Astrocyte (in vitro differentiated cells and primary cell): ENCODE measurements at regions not wholly inside any gene's neighbourhood (a gene's known extent, or its start where the extent isn't known, plus 50 kb on each side); places are given as distances from the start of the nearest gene placed in this dataset.
A peak's percentile ranks its signal among the peaks of the same experiment; 100 is the strongest.

Experiments used
- DNase-seq: peaks from one replicate; pipeline ENCODE4 v3.0.0-alpha.2; 2010; ENCODE audit warnings: low read depth
- FAIRE-seq: peaks from 2 replicates; lab custom pipeline; 2011; peaks lifted over from hg19 to GRCh38; lab: Jason Lieb, UNC
- H2AFZ ChIP-seq: 2 replicates; pipeline ENCODE4 v1.6.0; 2012; ENCODE audit warnings: low read depth, low read length, inconsistent platforms
- H3K27ac ChIP-seq: 2 replicates; pipeline ENCODE4 v1.5.1; 2011; ENCODE audit warnings: low read depth, low read length, inconsistent platforms
- H3K27me3 ChIP-seq: 2 replicates; pipeline ENCODE4 v1.6.0; 2011; ENCODE audit warnings: low read length, inconsistent platforms; ENCODE audit not compliant: insufficient read depth
- H3K36me3 ChIP-seq: 2 replicates; pipeline ENCODE4 v1.5.1; 2011; ENCODE audit warnings: low read length, inconsistent platforms; ENCODE audit not compliant: insufficient read depth
- H3K4me1 ChIP-seq: 2 replicates; pipeline ENCODE4 v1.5.1; 2011; ENCODE audit warnings: low read length, inconsistent platforms; ENCODE audit not compliant: insufficient read depth
- H3K4me2 ChIP-seq: 2 replicates; pipeline ENCODE4 v1.6.0; 2012; ENCODE audit warnings: low read length, inconsistent platforms
- H3K4me3 ChIP-seq: 2 replicates; pipeline ENCODE4 v1.5.1; 2011; ENCODE audit warnings: low read depth, mild to moderate bottlenecking, low read length, inconsistent platforms; ENCODE audit not compliant: insufficient read depth
- H3K79me2 ChIP-seq: 2 replicates; pipeline ENCODE4 v1.6.0; 2012; ENCODE audit warnings: mild to moderate bottlenecking, low read length, inconsistent platforms; ENCODE audit not compliant: insufficient read depth
- H3K9ac ChIP-seq: 2 replicates; pipeline ENCODE4 v1.6.0; 2012; ENCODE audit warnings: mild to moderate bottlenecking, low read length, inconsistent platforms
- H3K9me3 ChIP-seq: 2 replicates; pipeline ENCODE4 v1.5.1; 2012; ENCODE audit warnings: low read depth, mild to moderate bottlenecking, low read length, inconsistent platforms; ENCODE audit not compliant: insufficient read depth
- H4K20me1 ChIP-seq: 2 replicates; pipeline ENCODE4 v1.6.0; 2012; ENCODE audit warnings: low read length, inconsistent platforms; ENCODE audit not compliant: insufficient read depth
- H3K27ac Mint-ChIP-seq: one replicate; pipeline ENCODE4 v1.8.0; 2021; ENCODE audit warnings: mild to moderate bottlenecking, mixed read lengths; ENCODE audit not compliant: unreplicated experiment
- H3K27me3 Mint-ChIP-seq: one replicate; pipeline ENCODE4 v1.8.0; 2021; ENCODE audit warnings: low read depth, mixed read lengths; ENCODE audit not compliant: unreplicated experiment
- H3K36me3 Mint-ChIP-seq: one replicate; pipeline ENCODE4 v1.8.0; 2021; ENCODE audit warnings: low read depth, mixed read lengths; ENCODE audit not compliant: unreplicated experiment
- H3K4me1 Mint-ChIP-seq: one replicate; pipeline ENCODE4 v1.8.0; 2021; ENCODE audit warnings: low read depth, mixed read lengths; ENCODE audit not compliant: unreplicated experiment
- H3K4me3 Mint-ChIP-seq: one replicate; pipeline ENCODE4 v1.8.0; 2021; ENCODE audit warnings: mild to moderate bottlenecking, moderate library complexity, mixed read lengths; ENCODE audit not compliant: unreplicated experiment
- H3K9me3 Mint-ChIP-seq: one replicate; pipeline ENCODE4 v1.8.0; 2021; ENCODE audit warnings: mild to moderate bottlenecking, mixed read lengths; ENCODE audit not compliant: unreplicated experiment
- EZH2 ChIP-seq: IDR thresholded peaks from 2 replicates; pipeline ENCODE4 v1.6.1; 2012; ENCODE audit warnings: mild to moderate bottlenecking, low read length, inconsistent platforms; ENCODE audit not compliant: insufficient read depth
- TF ChIP-seq, protein P1 (sequence below): IDR thresholded peaks from 2 replicates; pipeline ENCODE4 v1.5.1; 2011; ENCODE audit warnings: low read depth, mild to moderate bottlenecking, inconsistent platforms, low read length, moderate library complexity; ENCODE audit not compliant: insufficient read depth

DNA sequence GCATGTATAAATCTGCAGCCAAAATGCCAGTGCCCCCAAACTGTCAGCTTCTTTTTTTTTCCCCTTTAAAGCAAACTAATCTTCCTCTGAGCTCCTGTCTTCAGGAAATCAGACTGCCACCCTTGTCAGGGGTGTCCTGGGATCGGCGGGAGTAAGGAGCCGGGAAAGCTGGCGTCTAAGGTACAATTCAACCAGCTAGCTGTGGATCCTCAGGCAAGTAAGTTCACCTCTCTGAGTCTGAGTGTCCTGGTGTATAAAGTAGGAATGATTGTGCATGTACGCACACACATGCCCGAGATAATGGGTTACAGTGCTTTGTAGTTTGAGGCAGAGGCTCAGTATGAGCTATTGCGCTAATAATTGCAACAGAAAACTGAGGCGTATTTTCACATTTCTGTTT, 98.3 kb downstream of the ANKRD60 start:
- H3K27ac ChIP-seq = no peak overlapping the region

DNA sequence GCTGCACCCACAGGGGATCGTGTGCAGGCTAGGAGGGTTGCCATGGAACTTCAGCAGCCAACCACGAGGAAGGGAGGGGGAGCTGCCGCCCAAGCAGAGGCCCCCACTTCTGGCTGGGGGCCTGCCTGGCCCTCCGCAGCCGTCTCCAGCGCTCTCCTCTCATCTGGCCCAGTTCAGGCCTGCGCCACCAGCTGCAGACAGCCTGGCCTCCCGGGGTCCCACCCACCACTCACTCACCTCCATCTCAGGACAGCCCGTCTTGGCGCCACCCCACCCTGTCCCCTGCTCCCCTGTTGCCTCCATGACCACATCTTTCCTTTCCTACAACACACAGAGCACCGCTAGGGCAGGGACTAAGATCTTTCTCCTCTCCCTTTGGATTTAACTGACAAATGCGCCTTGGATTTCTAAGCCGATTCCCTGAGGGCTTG, 98.7 kb downstream of the ANKRD60 start:
- Mint-ChIP-seq H3K4me1 (peaks cover 26% of the 10 kb centered on the region), H3K36me3 (peaks cover 2% of the 10 kb centered on the region), H3K27me3 (peaks cover 30% of the 10 kb centered on the region), H3K4me3 (no peak overlapping the region), H3K9me3 (peaks cover 17% of the 10 kb centered on the region), H3K27ac (no peak overlapping the region)
- TF ChIP-seq EZH2 = no peak
- TF ChIP-seq, protein P1, sequence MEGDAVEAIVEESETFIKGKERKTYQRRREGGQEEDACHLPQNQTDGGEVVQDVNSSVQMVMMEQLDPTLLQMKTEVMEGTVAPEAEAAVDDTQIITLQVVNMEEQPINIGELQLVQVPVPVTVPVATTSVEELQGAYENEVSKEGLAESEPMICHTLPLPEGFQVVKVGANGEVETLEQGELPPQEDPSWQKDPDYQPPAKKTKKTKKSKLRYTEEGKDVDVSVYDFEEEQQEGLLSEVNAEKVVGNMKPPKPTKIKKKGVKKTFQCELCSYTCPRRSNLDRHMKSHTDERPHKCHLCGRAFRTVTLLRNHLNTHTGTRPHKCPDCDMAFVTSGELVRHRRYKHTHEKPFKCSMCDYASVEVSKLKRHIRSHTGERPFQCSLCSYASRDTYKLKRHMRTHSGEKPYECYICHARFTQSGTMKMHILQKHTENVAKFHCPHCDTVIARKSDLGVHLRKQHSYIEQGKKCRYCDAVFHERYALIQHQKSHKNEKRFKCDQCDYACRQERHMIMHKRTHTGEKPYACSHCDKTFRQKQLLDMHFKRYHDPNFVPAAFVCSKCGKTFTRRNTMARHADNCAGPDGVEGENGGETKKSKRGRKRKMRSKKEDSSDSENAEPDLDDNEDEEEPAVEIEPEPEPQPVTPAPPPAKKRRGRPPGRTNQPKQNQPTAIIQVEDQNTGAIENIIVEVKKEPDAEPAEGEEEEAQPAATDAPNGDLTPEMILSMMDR = no peak
- Histone ChIP-seq H3K27ac (no peak overlapping the region), H3K4me2 (no peak overlapping the region), H4K20me1 (no peaks in the 10 kb centered on the region), H3K4me1 (peaks cover 50% of the 10 kb centered on the region), H3K79me2 (no peaks in the 10 kb centered on the region), H3K9me3 (peaks cover 4% of the 10 kb centered on the region), H3K36me3 (no peaks in the 10 kb centered on the region), H3K4me3 (no peak overlapping the region), H3K9ac (no peak overlapping the region), H3K27me3 (peaks cover 5% of the 10 kb centered on the region), H2AFZ (no peak overlapping the region)
- DNase-seq = no peak
- no peak for FAIRE-seq

More for the DNA sequence above, 98.3 kb downstream of the ANKRD60 start:
- Mint-ChIP-seq H3K27me3 (peaks cover 31% of the 10 kb centered on the region), H3K27ac (no peak overlapping the region), H3K9me3 (peaks cover 14% of the 10 kb centered on the region), H3K4me3 (no peak overlapping the region), H3K36me3 (no peaks in the 10 kb centered on the region), H3K4me1 (peaks cover 26% of the 10 kb centered on the region)
- H3K4me1 ChIP-seq = peaks cover 50% of the 10 kb centered on the region
- H2AFZ ChIP-seq = no peak overlapping the region
- FAIRE-seq (no peak), DNase-seq (no peak)
- H3K9ac ChIP-seq = peak overlapping the region; percentile 55
- TF ChIP-seq, protein P1 = no peak
- no peak for TF ChIP-seq EZH2
- H3K79me2 ChIP-seq = no peaks in the 10 kb centered on the region
- no peaks in the 10 kb centered on the region for H4K20me1 ChIP-seq
- H3K4me2 ChIP-seq = peak overlapping the region; percentile 75
- H3K4me3 ChIP-seq = no peak overlapping the region
- no peaks in the 10 kb centered on the region for H3K36me3 ChIP-seq
- peaks cover 4% of the 10 kb centered on the region for H3K9me3 ChIP-seq
- H3K27me3 ChIP-seq = peaks cover under 1% of the 10 kb centered on the region

DNA sequence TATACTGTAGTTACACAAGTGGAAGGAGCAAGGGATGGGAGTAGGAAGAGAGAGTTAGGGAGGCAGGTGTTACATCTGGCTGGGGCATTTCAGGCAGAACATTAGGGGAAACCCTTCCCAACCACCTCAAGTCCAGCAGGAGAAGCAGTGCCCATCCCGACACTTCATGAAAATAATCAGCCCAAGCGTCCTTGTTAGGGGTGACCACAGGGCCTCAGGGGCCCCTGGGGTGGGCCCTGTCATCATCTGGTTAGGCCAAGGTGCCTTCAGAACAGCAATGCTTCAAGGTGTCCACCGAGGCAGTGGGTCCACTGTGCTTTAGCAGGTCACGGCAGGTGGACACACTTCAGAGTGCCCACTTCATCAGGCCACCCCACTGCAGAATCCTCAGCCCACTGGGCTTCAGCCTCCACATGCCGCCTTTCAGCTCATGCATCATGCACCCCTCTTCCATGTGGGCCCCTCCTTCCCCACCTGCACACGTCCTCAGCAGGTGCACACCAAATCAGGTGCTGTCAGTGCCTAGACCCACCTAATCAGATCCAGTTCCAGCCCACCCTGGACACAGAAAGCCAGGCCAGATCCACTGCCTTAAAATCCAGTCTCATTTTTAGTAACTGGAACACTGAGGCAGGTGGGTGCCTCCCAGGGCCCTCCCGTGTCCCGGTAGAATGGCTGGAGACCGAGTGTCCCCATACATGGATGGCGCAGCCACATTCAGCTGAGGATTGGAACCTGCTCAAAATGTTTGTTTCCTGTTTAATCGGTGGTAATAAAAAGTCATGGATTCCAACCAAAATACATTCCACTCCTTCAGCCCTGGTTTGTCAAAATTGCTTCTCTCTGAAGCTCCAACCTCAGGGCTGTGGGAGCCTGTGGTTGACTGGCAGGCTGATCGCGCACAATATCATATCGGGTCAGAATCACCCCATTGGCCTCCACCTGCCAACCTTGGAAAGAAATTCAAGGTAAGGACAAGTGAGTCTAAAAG, 99.5 kb downstream of the ANKRD60 start:
- DNase-seq (no peak), FAIRE-seq (no peak)
- Histone ChIP-seq H3K9ac (no peak overlapping the region), H3K79me2 (no peaks in the 10 kb centered on the region), H2AFZ (no peak overlapping the region), H3K27me3 (peaks cover 5% of the 10 kb centered on the region), H3K36me3 (no peaks in the 10 kb centered on the region), H3K4me3 (no peak overlapping the region), H4K20me1 (no peaks in the 10 kb centered on the region), H3K9me3 (peaks cover 5% of the 10 kb centered on the region), H3K4me2 (no peak overlapping the region), H3K4me1 (peaks cover 50% of the 10 kb centered on the region), H3K27ac (no peak overlapping the region)
- Mint-ChIP-seq H3K27ac (no peak overlapping the region), H3K27me3 (peaks cover 32% of the 10 kb centered on the region), H3K4me1 (peaks cover 26% of the 10 kb centered on the region), H3K9me3 (peaks cover 25% of the 10 kb centered on the region), H3K4me3 (no peak overlapping the region), H3K36me3 (peaks cover 3% of the 10 kb centered on the region)
- TF ChIP-seq EZH2 = no peak
- TF ChIP-seq, protein P1 = no peak
